ENCODE measurements at regions not wholly inside any gene's neighbourhood (a gene's known extent, or its start where the extent isn't known, plus 50 kb on each side); places are given as distances from the start of the nearest gene placed in this dataset.
"Not testable (repeated sequence)": the region's sequence is repeated elsewhere in the genome, so short reads cannot be mapped to it uniquely, and the experiment has no call there.

DNA sequence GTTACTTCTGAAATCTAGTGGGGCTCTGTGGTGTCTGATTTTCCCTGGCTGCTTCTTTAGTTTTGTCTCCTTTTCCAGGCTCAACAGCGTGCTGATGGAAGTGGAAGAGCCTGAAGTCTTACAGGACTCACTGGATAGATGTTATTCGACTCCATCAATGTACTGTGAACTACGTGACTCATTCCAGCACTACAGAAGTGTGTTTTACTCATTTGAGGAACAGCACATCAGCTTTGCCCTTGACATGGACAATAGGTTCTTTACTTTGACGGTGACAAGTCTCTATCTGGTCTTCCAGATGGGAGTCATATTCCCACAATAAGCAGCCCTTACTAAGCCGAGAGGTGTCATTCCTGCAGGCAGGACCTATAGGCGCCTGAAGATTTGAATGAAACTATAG, 51.1 kb downstream of the NBPF8 start:
- intact Hi-C loops (cut with DNase I); DNase-seq; ATAC-seq (ENCODE audit: poor library complexity): not testable (repeated sequence)

DNA sequence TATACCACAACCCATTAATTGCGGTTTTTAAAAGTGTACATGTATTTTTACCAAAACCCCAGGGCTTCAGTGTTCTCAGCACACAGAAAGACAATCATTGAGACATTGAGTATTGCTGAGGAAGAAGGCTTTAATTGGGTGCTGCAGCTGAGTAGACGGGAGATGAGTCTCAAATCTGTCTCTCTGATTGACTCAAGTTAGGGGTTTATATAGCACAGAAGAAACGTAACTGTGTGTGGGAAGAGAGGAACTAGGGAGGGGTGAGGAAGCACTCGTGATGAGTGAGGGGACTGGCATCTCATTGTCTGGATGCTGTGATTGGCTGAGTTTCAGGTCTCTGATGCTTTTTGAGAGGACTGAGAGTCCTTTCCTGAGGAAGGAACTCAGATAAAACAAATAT, 62.8 kb downstream of the NBPF8 start:
- ATAC-seq (ENCODE audit: poor library complexity); intact Hi-C loops (cut with DNase I): not testable (repeated sequence)

DNA sequence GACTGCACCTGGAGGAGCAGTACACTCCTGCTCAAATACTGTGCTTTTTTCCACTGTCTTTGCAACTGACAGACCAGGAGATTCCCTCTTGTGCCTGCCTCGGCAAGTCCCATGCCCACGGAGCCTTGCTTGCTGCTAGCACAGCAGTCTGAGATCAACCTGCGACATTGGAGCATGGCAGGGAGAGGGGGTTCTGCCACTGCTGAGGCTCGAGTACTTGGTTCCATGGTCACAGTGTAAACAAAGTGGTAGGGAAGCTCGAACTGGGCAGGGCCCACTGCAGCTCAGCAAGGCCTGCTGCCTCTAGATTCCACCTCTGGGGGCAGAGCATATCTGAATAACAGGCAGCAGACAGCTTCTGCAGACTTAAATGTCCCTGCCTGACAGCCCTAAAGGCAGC, 63.6 kb downstream of the NBPF8 start:
- DNase-seq; intact Hi-C loops (cut with DNase I); ATAC-seq (ENCODE audit: poor library complexity): not testable (repeated sequence)

More for the DNA sequence above, 62.8 kb downstream of the NBPF8 start:
- not testable (repeated sequence) for DNase-seq

DNA sequence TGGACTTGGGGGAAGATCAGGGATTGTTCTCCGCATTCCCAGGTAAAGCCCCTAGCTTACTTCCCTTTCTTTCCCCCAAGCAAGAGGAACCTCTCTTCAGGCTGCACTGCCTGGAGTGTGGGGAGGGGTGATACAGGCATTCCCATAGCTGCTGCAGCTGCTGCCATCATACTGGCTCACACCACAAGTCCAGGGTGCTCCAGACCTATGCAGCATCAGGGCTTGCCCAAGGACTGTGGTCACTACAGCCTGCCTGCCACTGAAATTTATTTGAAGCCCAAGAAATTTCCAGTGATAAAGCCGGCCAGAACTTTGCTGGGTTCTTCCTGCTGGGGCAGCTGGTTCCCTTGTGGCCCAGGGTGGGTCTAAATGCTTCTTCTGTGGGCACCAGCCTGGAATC, 72.7 kb downstream of the NBPF8 start:
- intact Hi-C loops (cut with DNase I); DNase-seq; ATAC-seq (ENCODE audit: poor library complexity): not testable (repeated sequence)

DNA sequence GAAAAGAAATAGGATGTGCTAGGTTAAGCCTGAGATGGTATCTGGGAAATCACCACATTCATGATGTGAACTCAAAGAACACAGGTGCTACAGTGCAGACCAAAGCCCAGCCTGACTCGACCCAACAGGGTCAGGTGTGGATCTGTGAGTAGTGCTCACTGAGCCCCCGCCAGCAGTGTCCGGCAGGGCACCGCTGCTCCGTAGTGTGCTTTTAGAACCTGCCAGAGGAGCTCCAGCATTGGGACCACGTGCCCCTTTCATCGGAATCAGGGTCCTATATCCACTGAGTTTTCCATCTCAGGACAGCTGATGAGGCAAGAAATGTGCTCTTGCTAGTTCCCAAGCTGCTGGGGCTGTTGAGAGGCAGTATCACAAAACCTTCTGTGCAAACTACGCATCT, 74.4 kb downstream of the NBPF8 start:
- not testable (repeated sequence) for DNase-seq; ATAC-seq (ENCODE audit: poor library complexity)

DNA sequence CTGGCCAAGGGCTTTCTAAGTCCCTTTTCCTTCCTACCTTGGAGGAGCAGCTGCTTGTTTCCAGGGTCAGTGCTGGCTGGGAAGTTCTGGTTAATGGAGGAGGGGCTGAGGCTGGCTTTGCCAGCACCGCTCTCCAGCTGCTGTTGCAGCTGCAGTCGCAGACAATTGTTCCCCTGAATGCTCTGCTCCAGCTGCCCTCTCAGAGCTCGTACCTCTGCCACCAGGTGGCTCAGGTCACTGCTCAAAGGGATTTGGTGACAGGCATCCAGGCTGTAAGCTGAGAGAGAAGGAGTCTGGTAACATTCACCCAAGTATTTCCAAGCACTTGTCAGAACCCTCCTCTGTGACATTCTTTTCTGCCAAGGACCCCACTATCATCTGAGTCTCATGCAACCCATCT, 82.3 kb downstream of the NBPF8 start:
- intact Hi-C loops (cut with DNase I); ATAC-seq (ENCODE audit: poor library complexity); DNase-seq: not testable (repeated sequence)

More for the DNA sequence above, 74.4 kb downstream of the NBPF8 start:
- intact Hi-C loops (cut with DNase I), result not testable (repeated sequence)

DNA sequence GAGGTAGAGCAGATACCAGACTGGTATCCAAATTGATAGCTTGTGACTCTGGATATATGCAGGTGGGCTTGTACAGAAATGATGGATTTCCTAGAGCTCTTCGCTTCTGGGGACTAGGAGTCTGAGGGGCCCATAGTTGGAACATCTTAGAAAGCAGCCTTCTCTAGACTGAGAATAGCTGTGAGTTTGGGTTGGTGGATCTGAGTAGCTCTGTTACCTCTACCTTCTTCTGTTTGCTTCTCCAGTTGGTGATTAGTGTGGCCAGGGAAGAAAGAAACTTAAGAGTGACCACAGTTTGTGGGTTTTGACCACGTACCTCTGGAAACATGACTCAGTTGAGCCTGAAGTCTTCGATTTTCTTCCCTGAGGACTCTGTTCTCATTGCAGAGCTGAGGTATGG, 88.4 kb downstream of the NBPF8 start:
- ATAC-seq (ENCODE audit: poor library complexity); DNase-seq; intact Hi-C loops (cut with DNase I): not testable (repeated sequence)

DNA sequence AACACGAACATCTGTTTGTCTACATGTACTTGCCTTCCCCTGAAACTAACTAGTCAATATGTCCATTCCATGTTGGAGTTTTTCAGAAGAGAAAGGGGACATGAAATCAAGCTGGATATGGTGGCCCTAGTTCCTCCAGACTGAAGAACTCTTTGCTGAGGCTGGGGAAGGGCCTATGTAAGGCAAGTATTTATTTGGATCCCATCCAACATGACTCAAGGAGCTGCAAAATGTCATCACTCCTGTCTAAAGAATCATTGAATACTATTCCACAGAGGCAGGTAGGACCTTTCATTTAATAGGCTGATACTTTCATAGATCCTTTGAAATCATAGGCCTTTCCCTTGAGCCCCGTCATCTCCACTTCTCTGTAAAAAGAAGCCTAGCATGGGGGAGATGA, 91.5 kb downstream of the NBPF8 start:
- ATAC-seq (ENCODE audit: poor library complexity); intact Hi-C loops (cut with DNase I): not testable (repeated sequence)

DNA sequence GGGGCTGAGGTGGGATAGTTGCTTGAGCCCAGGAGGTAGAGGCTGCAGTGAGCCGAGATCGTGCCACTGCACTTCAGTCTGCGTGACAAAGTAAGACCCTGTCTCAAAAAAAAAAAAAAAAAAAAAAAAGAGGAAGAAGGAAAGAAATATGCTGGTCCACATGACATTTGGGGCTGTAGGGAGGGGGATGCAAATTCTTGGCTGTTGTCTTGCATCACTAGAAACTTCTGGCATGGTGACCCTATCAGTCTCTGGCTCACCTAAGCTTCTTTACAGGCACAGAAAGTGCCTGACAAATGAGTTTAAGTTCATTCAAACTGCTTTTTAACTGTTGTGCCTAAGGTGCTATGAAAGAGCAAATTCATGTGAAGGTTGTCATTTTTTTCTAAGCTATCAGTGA, 93.5 kb downstream of the NBPF8 start:
- intact Hi-C loops (cut with DNase I); ATAC-seq (ENCODE audit: poor library complexity): not testable (repeated sequence)

More for the DNA sequence above, 91.5 kb downstream of the NBPF8 start:
- DNase-seq, result not testable (repeated sequence)

DNA sequence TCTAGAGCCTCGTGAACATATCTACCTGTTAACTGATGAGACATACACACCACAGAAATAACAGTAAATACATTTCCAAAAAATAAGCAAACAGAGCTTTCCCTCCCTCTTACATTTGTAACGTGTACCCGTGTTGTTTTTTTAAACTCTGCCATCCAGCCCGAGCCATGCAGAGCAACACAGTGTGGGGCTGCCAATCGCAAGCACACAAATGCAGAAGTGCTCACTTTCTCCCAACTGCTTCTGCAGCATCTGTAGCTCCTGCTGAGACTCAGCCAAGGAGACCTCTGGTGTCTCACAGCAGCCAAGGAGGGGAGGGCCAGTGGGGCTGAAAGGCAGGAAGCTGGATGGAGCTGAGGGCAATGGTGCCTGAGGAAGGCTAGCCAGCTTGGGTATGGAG, 94.4 kb downstream of the NBPF8 start:
- not testable (repeated sequence) for DNase-seq

More for the DNA sequence above, 93.5 kb downstream of the NBPF8 start:
- DNase-seq, result not testable (repeated sequence)

DNA sequence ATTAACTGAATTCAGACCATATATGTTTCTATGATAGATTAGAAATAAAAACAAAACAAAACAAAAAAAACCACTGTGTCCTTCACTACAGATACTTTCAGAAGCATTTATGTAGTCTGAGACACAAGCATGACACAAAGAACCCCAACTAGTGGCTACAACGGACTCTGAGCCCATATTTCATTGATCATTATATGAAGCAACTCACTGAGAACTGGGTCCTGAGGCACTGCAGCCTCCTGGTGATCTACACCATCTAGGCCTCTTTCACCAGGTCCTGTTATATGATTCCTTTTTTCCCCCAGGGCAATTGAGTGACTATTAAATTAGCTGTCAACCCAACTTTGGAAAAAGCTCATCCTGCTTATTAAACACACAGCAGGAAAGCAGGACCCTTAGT, 98.3 kb downstream of the NBPF8 start:
- ATAC-seq (ENCODE audit: poor library complexity); intact Hi-C loops (cut with DNase I); DNase-seq: not testable (repeated sequence)

More for the DNA sequence above, 94.4 kb downstream of the NBPF8 start:
- intact Hi-C loops (cut with DNase I); ATAC-seq (ENCODE audit: poor library complexity): not testable (repeated sequence)

DNA sequence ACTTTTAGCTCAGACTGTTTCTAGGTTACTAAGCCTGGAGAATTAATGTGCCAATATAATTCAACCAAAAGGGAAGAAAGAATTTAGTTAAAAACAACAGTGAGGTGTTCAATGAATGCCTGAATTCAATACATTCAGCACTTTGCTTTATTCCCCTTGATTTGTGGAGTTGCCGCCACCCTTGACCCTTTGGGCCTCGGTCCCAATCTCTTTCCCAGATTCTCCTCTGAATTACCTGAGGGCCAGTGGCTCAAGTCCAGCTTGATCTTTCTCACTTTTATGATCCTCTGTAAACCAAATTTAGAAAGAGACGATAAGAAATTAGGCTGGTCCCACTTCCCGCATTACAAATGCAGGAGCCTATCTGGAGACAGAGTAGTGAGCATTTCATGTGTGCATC, 98.7 kb downstream of the NBPF8 start:
- intact Hi-C loops (cut with DNase I); ATAC-seq (ENCODE audit: poor library complexity); DNase-seq: not testable (repeated sequence)

DNA sequence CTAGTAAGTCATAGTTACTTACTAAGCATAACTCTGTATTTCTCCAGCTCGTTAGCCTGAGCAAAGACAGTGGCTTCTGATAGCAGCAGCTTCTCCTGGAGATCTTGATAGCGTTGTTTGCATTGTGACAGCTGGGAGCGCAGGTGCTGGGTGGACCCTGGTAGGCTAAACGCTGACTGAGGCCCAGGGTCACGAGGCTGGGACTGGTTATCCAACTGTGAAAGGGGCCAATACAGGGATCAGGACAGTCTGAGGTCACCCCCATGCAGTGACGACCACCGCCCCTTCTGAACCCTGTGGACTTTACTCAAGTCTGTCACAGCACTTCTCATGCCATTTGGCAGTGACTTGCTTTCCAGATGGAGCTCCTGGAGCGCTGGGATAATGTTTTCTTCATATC, 104.4 kb downstream of the NBPF8 start:
- ATAC-seq (ENCODE audit: poor library complexity); DNase-seq; intact Hi-C loops (cut with DNase I): not testable (repeated sequence)

DNA sequence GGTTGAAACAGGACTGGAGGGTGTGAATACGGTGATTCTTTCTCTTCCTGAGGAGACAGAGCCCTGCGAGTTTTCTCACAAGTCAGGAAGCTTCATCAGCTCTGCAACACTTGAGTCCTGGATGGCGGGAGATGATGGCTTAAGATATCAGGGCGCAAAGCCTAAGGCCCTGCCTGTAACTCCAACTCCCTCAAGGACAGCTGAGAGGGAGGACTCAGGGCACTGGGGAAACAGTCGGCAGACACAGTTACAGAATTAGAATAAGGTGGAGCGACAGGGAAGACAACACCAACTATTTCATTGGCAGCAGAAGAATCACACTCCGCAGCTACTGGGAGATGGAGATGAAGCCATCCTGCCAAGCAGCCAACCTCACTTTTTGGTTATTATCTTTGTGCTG, 109.6 kb downstream of the NBPF8 start:
- intact Hi-C loops (cut with DNase I); DNase-seq: not testable (repeated sequence)
- ATAC-seq (ENCODE audit: poor library complexity), result peak; percentile 77

DNA sequence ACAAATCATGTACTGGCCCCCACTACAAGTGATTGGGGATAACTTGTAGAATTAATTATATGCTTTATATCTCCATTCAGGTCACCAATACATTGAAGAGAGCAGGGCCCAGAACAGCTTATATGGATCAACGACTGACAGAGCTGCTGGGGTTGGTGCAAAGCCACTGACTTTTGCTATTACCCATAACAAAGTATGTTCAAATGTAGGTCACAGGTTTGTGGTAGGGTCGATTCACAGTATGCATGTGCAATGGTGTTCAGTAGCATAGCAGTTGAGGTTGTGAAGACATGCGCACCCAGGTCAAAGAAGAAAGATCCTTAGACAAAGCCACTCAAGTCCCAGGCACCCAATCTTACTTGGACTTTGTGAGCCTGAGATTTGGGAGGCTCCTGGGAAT, 110.6 kb downstream of the NBPF8 start:
- DNase-seq; ATAC-seq (ENCODE audit: poor library complexity); intact Hi-C loops (cut with DNase I): not testable (repeated sequence)

DNA sequence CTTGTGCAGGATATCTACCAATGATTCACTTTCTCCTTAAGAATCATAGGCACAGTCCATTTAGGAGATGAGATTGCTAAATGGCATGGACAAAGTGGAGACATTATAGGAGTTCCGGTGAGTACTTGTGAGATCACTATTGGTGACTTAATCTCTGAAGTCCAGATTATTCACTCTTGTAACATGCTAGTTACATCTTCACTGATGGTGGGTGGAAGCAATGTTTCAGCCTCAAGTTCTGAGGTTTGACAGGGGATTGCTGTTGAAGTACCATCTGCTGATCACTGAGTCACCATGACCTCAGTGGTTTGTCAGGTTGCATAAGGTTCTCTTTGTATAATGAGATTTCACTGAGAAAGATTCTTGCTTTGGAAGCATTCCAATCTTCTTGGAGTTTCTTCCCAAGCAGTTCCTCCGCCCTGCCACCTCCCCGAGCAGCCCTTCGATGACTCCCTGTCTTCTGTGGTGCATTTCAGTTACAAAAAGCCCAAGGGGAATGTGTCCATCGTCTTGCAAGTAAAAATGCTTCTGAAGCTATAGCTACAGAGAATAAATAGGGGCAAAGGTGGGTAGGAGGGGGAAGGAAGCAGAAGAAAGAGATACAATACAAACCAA, 114.7 kb downstream of the NBPF8 start:
- ATAC-seq (ENCODE audit: poor library complexity), result peak; percentile 19
- DNase-seq; intact Hi-C loops (cut with DNase I): not testable (repeated sequence)

DNA sequence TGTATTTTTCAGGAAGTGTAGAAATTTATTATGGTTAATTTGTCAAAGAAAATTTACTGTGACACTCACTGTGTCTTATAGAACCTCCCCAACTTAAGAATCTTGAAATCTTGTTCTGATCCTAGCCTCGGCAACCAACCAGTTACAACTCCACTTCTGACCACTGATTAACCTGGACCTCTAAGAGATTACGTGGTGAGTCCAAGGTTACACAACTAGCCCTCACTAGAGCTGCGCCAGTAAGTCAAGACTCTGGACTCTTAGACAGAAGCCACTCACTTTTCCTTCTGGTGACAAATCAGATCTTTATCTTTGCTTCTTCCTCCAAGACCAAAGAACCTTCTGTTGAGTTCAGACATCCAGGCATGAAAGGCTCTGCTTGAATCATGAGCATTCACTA, 116.6 kb downstream of the NBPF8 start:
- DNase-seq; intact Hi-C loops (cut with DNase I); ATAC-seq (ENCODE audit: poor library complexity): not testable (repeated sequence)

DNA sequence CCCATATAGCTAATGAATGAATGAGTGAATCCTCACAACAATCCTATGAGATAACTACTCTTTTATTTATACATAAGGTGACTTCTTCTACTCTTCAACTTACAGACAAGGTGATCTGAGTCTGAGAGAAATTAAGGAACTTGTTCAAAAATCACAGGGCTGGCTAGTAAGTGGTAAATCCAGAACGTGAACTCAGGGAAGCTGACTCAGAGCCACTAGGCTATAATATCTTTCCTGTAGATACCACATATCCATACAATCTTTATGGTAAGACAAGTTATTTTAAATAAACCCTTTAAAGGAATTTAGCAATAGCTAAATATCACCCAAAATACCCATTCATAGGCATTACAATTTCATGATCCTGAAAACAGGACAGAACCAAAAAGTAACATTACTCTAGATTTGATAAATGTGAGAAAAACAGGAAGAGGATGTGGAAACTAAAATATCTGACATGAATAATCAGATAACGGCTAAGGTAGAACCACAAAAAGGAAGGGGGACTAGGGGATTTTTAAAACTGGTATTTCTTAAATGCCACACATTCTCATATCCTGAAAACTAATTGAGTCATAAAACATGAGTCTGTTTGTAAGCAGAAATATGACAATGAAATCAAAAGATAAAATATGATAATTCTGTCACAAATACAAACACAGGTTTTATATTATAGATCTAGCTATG, 119.7 kb downstream of the NBPF8 start:
- DNase-seq; intact Hi-C loops (cut with DNase I); ATAC-seq (ENCODE audit: poor library complexity): not testable (repeated sequence)

DNA sequence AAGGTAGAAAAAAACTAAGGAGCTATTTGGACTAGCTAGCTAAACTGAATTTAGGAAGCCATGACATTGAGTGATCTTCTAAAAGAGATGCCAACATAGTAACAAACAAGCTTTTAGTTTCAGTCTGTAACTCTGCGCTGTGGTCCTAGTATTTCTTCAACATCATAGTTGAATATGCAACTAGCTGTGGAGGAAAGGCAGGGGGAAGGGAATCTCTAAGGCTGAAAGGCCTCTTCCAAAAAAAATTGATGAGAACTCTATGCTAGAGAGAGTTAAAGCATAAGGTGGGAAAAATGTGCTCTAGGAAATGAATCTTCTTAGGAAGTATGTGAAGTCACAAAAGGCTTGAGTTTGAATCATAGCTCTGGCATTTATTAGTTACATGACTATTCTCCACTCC, 120.2 kb downstream of the NBPF8 start:
- intact Hi-C loops (cut with DNase I); ATAC-seq (ENCODE audit: poor library complexity); DNase-seq: not testable (repeated sequence)

DNA sequence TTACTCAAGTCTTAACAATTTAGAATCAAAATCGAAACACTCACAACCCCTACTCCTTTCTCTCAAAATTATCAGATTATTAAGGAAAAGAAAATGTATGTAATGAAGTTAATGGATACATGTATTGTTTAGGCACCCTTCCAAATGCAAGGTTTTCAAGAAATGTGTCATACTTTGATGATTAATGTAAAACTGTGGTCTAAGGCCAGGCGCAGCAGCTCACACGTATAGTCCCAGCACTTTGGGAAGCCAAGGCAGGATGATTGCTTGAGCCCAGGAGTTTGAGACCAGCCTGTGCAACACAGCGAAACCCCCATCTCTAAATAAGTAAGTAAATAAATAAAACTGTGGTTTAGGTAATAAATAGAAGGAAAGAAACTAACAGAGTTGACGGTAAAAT, 126.6 kb downstream of the NBPF8 start:
- intact Hi-C loops (cut with DNase I); ATAC-seq (ENCODE audit: poor library complexity): not testable (repeated sequence)

More for the DNA sequence above, 126.6 kb downstream of the NBPF8 start:
- not testable (repeated sequence) for DNase-seq

Measured in Right ventricle myocardium superior (tissue), 1 donor.